Upper lobe of left lung (tissue), 6 donors: ENCODE measurements at regions not wholly inside any gene's neighbourhood (a gene's known extent, or its start where the extent isn't known, plus 50 kb on each side); places are given as distances from the start of the nearest gene placed in this dataset.

Experiments
- ATAC-seq, 2 donors: fragments of 200-7000 bp; cut with Tn5 transposase; one replicate each; pipeline ENCODE4 v1.9.1; 2022; ENCODE audit warnings: mild to moderate bottlenecking in 2 of 2, moderate library complexity in 2 of 2; ENCODE audit not compliant: low FRiP score in 2 of 2
- DNase-seq, 2 donors: peaks; one replicate each; pipeline ENCODE4 v3.0.0-alpha.2; 2019 to 2020
- H3K27ac ChIP-seq, 4 donors: fragments of 200-600 bp; sonication (generic); one replicate each; pipeline ENCODE4 v1.5.1; 2016 to 2019
- H3K27me3 ChIP-seq, 4 donors: fragments of 200-600 bp; sonication (generic); one replicate each; pipeline ENCODE4 v1.5.1; 2017 to 2019
- H3K36me3 ChIP-seq, 4 donors: fragments of 200-600 bp; sonication (generic); one replicate each; pipeline ENCODE4 v1.5.1; 2016 to 2019
- H3K4me1 ChIP-seq, 4 donors: fragments of 200-600 bp; sonication (generic); one replicate each; pipeline ENCODE4 v1.5.1; 2018 to 2019
- H3K4me3 ChIP-seq, 4 donors: fragments of 200-600 bp; sonication (generic); one replicate each; pipeline ENCODE4 v1.5.1; 2017 to 2019; ENCODE audit warnings: mild to moderate bottlenecking in 2 of 4, moderate library complexity in 1 of 4
- H3K9me3 ChIP-seq, 4 donors: fragments of 200-600 bp; sonication (generic); one replicate each; pipeline ENCODE4 v1.5.1; 2018 to 2019
- EP300 ChIP-seq, 4 donors: sonication (generic); formaldehyde crosslinking; IDR thresholded peaks; one replicate each; pipeline ENCODE4 v1.5.1; 2017; ENCODE audit warnings: antibody characterized with exemption in 4 of 4, control low read depth in 2 of 4
- POLR2A ChIP-seq, 4 donors: fragments of 450-650 bp; IDR thresholded peaks; one replicate each; pipeline ENCODE4 v1.5.1; 2016 to 2017; ENCODE audit warnings: antibody characterized with exemption in 4 of 4, mild to moderate bottlenecking in 2 of 4
- POLR2AphosphoS5 ChIP-seq, 2 donors: sonication (generic); formaldehyde crosslinking; IDR thresholded peaks; one replicate each; pipeline ENCODE4 v1.5.1; 2017; ENCODE audit warnings: antibody characterized with exemption in 2 of 2
- WGBS, 2 donors: methylation state at CpG; one replicate each; pipeline ENCODE4 v1.1.5; 2017 to 2018; 5-methylcytosine and 5-hydroxymethylcytosine counted together
- TF ChIP-seq, protein P1 (sequence below), 6 experiments: fragments of 450-650 bp in 4 of 6; fragments of 200-600 bp in 2 of 6; sonication (generic) in 2 of 6; IDR thresholded peaks; one replicate each; pipeline ENCODE4 v1.5.1; 2016 to 2019; ENCODE audit warnings: antibody characterized with exemption in 6 of 6
- donor health status: DM: no; HTN: no; CAD: no; lungs with moderate emphysema.
- donor health status: DM: no; HTN: yes; CAD: no; lungs with severe emphysema.

GRCh38 chr9:82726424-82727276 is 336.3 kb downstream of the RASEF start:
- DNase-seq (no peak), ATAC-seq (no peak)
- TF ChIP-seq POLR2A (IDR thresholded peaks at IDR 0.05), result no peak
- no peak for TF ChIP-seq EP300 (IDR thresholded peaks at IDR 0.05)
- no peak for TF ChIP-seq POLR2AphosphoS5 (IDR thresholded peaks at IDR 0.05)
- TF ChIP-seq, protein P1, sequence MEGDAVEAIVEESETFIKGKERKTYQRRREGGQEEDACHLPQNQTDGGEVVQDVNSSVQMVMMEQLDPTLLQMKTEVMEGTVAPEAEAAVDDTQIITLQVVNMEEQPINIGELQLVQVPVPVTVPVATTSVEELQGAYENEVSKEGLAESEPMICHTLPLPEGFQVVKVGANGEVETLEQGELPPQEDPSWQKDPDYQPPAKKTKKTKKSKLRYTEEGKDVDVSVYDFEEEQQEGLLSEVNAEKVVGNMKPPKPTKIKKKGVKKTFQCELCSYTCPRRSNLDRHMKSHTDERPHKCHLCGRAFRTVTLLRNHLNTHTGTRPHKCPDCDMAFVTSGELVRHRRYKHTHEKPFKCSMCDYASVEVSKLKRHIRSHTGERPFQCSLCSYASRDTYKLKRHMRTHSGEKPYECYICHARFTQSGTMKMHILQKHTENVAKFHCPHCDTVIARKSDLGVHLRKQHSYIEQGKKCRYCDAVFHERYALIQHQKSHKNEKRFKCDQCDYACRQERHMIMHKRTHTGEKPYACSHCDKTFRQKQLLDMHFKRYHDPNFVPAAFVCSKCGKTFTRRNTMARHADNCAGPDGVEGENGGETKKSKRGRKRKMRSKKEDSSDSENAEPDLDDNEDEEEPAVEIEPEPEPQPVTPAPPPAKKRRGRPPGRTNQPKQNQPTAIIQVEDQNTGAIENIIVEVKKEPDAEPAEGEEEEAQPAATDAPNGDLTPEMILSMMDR (IDR thresholded peaks at IDR 0.05), result no peak
- Histone ChIP-seq H3K36me3 (no peaks in the 10 kb centered on the region), H3K4me1 (no peaks in the 10 kb centered on the region), H3K27ac (no peak overlapping the region), H3K9me3 (no peaks in the 10 kb centered on the region), H3K27me3 (no peaks in the 10 kb centered on the region), H3K4me3 (no peak overlapping the region)
- 61 to 68% methylated on average over 6 of the region's 6 CpGs for WGBS, 2 donors

GRCh38 chr9:82729141-82729540 is 333.8 kb downstream of the RASEF start:
- WGBS, 2 donors, result 87 to 92% methylated on average over 6 of the region's 6 CpGs
- H3K9me3 ChIP-seq, result no peaks in the 10 kb centered on the region
- H3K27ac ChIP-seq, result no peak overlapping the region
- H3K27me3 ChIP-seq, result no peaks in the 10 kb centered on the region
- no peaks in the 10 kb centered on the region for H3K4me1 ChIP-seq
- ATAC-seq (no peak), DNase-seq (no peak)
- TF ChIP-seq, protein P1 (IDR thresholded peaks at IDR 0.05), result no peak
- TF ChIP-seq POLR2AphosphoS5 (IDR thresholded peaks at IDR 0.05), result no peak
- no peak for TF ChIP-seq EP300 (IDR thresholded peaks at IDR 0.05)
- no peak for TF ChIP-seq POLR2A (IDR thresholded peaks at IDR 0.05)
- H3K4me3 ChIP-seq, result no peak overlapping the region
- no peaks in the 10 kb centered on the region for H3K36me3 ChIP-seq

GRCh38 chr9:82729991-82730589 is 332.9 kb downstream of the RASEF start:
- no peak overlapping the region for H3K27ac ChIP-seq
- no peaks in the 10 kb centered on the region for H3K9me3 ChIP-seq
- no peaks in the 10 kb centered on the region for H3K4me1 ChIP-seq
- DNase-seq (no peak), ATAC-seq (no peak)
- H3K27me3 ChIP-seq, result no peaks in the 10 kb centered on the region
- H3K36me3 ChIP-seq, result no peaks in the 10 kb centered on the region
- WGBS, 2 donors, result 67 to 71% methylated on average over 1 of the region's 1 CpG
- no peak overlapping the region for H3K4me3 ChIP-seq
- TF ChIP-seq POLR2AphosphoS5 (IDR thresholded peaks at IDR 0.05) (no peak), POLR2A (IDR thresholded peaks at IDR 0.05) (no peak), EP300 (IDR thresholded peaks at IDR 0.05) (no peak)
- TF ChIP-seq, protein P1 (IDR thresholded peaks at IDR 0.05), result no peak

GRCh38 chr9:82732928-82733327 is 330.0 kb downstream of the RASEF start:
- ATAC-seq, result no peak
- H3K4me1 ChIP-seq, result no peaks in the 10 kb centered on the region
- H3K9me3 ChIP-seq, result no peaks in the 10 kb centered on the region
- TF ChIP-seq, protein P1 (IDR thresholded peaks at IDR 0.05), result no peak
- TF ChIP-seq POLR2AphosphoS5 (IDR thresholded peaks at IDR 0.05), result no peak
- no peak for TF ChIP-seq EP300 (IDR thresholded peaks at IDR 0.05)
- TF ChIP-seq POLR2A (IDR thresholded peaks at IDR 0.05), result no peak
- no peak for DNase-seq
- 52 to 64% methylated on average over 3 of the region's 3 CpGs for WGBS, 2 donors
- no peaks in the 10 kb centered on the region for H3K36me3 ChIP-seq
- H3K27ac ChIP-seq, result no peak overlapping the region
- H3K4me3 ChIP-seq, result no peak overlapping the region
- no peaks in the 10 kb centered on the region for H3K27me3 ChIP-seq
